ENCODE measurements at regions not wholly inside any gene's neighbourhood (a gene's known extent, or its start where the extent isn't known, plus 50 kb on each side); places are given as distances from the start of the nearest gene placed in this dataset.
"Not testable (repeated sequence)": the region's sequence is repeated elsewhere in the genome, so short reads cannot be mapped to it uniquely, and the experiment has no call there.

- TF ChIP-seq EZH2phosphoT487 (IDR thresholded peaks at IDR 0.05; ENCODE audit: borderline replicate concordance); CTCF (conservative IDR thresholded peaks at IDR 0.05; ENCODE audit: low read length): not testable (repeated sequence)
These were observed 240.6 kb downstream of the IL20RB start for GRCh38 chr3:137198374-137198773.
